ENCODE measurements at regions not wholly inside any gene's neighbourhood (a gene's known extent, or its start where the extent isn't known, plus 50 kb on each side); places are given as distances from the start of the nearest gene placed in this dataset.
"Not testable (repeated sequence)": the region's sequence is repeated elsewhere in the genome, so short reads cannot be mapped to it uniquely, and the experiment has no call there.

DNA sequence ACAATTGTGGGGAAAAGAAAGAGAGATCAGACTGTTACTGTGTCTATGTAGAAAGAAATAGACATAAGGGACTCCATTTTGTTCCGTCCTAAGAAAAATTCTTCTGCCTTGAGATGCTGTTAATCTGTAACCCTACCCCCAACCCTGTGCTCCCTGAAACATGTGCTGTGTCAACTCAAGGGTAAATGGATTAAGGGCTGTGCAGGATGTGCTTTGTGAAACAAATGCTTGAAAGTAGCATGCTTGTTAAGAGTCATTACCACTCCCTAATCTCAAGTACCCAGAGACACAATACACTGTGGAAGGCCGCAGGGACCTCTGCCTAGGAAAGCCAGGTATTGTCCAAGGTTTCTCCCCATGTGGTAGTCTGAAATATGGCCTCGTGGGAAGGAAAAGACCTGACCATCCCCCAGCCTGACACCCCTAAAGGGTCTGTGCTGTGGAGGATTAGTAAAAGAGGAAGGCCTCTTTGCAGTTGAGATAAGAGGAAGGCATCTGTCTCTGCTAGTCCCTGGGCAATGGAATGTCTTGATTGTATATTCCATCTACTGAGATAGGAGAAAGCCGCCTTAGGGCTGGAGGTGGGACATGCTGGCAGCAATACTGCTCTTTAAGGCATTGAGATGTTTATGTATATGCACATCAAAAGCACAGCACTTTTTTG lies 695.9 kb upstream of the ADGRL4 start:
- ATAC-seq; intact Hi-C loops (cut with micrococcal nuclease); DNase-seq: not testable (repeated sequence)

DNA sequence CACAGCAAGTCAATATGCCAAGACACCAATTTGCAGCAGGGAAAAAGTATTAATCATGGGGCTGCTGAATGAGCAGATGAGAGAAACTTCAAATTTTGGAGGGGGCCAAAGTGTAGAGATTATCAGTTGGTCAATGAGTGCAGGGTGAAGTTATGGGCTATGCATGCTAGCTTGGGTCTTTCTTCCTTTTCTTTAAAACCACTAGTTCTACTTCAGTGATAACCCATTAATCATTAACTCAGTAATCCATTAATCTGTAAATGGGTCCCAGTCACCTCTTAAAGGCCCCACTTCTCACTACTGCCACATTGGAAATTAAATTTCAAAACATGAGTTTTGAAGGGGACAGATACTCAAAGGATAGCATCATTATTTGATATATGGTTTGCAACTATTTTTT lies 688.6 kb upstream of the ADGRL4 start:
- intact Hi-C loops (cut with micrococcal nuclease) = no loop called here
- DNase-seq (no peak), ATAC-seq (no peak)

DNA sequence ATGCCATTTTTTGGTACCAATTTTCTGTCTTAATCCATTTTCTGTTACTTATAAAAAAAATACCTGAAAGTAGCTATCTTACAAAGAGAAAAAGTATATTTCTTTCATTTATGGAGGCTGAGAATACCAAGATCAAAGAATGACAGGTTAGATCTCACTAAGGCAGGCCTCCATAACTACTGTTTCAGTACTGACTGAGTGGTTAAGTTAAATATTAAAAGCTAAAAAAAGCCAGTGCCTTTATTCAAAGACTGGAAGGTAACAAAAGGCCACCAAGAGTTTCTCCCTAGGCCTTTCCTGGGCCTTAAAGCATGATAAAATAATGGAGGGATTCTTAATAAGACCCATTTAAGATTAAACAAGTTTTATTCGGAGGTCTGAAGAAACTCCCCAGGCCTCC lies 687.7 kb upstream of the ADGRL4 start:
- DNase-seq = no peak
- intact Hi-C loops (cut with micrococcal nuclease) = no loop called here
- no peak for ATAC-seq

GRCh38 chr1:79693441-79694114 lies 687.0 kb upstream of the ADGRL4 start:
- ATAC-seq (no peak), DNase-seq (no peak)
- intact Hi-C loops (cut with micrococcal nuclease) = no loop called here

DNA sequence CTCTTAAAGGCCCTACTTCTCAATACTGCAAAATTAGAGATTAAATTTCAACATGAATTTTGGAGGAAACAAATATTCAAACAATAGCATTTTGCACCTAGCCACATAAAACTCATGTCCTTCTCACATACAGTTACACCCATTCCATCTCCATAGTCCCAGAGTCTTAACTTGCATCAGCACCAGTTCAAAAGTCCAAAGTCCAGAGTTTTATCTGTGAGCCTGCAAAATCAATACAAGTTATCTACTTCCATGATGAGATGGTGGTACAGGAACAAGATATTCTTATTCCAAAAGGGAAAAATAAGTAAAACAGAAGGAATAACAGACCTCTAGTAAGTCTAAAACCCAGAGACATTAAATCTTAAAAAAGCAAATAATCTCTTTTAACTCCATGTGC lies 686.0 kb upstream of the ADGRL4 start:
- DNase-seq = no peak
- ATAC-seq = no peak
- intact Hi-C loops (cut with micrococcal nuclease) = no loop called here

DNA sequence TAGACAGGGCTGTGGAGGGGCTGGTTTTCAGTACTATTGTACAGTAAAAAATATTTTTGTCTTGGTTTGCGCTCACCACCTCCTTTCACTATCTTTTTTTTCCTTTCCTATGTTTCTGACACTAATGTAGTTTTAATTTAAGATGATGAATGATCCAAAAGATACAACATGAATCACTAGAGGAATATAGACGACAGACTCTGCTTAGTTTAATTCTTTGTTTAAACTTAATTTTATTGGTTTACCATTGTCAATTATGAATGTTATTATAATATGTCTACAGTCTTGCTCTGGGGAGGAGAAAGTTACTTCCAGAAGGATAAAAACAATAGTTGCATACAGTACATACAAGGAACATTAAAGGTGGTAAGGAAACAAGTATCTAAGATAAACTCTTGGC lies 682.4 kb upstream of the ADGRL4 start:
- DNase-seq = no peak
- no peak for ATAC-seq
- intact Hi-C loops (cut with micrococcal nuclease) = no loop called here

DNA sequence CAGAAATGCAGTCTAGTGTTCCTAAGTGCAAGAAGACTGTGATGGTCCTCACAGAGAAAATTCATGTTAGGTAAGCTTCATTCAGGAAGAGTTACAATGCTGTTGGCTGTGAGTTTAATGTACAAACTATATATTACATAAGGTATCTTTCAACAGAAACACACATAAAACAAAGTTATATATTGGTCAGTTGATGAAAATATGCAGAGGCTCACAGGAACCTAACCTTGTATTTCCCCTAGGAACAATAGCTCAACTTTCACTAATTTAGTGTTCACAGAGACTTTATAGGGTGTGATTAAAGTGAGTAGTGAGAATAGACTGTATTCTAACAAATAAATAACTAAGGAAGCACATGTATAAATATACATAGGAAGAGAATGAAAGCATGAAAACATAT lies 676.9 kb upstream of the ADGRL4 start:
- DNase-seq (no peak), ATAC-seq (no peak)
- intact Hi-C loops (cut with micrococcal nuclease) = no loop called here

GRCh38 chr1:79682478-79682877 lies 675.9 kb upstream of the ADGRL4 start:
- intact Hi-C loops (cut with micrococcal nuclease) = no loop called here
- DNase-seq (no peak), ATAC-seq (no peak)

DNA sequence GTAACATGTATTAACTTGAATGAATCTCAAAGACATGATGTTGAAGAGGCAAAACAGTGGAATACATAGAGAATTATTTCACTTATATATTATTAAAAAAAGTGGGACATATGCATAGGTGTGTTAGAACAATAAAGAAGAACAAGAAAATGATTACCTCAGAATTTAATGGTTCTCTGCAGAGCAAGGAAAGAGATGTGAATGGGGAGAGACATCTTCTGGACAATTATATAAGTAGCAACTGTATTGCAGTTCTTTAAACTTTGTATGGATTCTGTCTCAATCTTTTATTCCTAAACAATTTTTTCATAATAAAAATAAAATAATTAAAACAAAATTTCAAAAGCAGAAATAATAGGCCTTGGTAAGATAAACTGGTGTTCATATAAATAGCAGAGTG lies 674.9 kb upstream of the ADGRL4 start:
- DNase-seq = no peak
- intact Hi-C loops (cut with micrococcal nuclease) = no loop called here
- ATAC-seq = no peak

GRCh38 chr1:79679916-79680315 lies 673.4 kb upstream of the ADGRL4 start:
- ATAC-seq = no peak
- intact Hi-C loops (cut with micrococcal nuclease) = no loop called here

DNA sequence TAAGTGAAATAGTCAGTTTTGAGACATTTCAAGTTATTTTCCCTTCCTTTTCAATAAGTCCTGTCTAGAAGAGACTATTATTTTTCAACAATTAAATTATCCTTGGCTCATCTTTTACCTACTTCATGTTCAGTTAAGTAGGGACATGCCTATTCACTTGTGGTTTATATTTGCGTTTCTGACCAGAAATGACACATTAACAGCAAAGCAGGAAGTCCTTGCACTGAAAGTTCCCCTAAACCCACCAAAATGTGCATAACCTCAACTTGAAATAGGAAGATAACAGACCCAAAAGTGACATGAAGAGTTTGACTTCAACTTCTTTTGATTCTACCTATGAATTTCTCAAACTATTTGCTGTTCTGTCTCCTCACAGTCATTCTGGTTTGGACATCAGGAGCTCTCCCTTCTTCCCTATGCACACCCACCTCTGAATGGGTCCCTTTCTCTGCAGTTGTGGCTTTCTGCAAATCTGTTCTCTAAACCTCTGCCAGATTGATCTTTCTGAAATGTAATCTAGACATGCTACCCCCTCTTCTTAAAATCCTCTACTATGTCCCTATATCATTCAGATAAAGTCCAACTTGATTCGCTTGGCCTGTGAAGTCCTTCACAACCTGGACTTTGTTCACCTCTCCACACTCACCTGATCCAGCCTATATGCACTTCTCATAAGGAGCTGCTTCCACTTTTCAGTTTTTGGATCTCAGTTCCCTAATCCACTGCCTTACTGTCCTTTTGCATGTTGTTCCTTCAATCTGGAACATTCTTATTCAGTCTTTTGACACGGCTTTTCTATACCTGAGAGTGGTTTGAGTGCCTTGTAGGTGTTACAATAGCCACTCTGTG lies 661.5 kb upstream of the ADGRL4 start:
- intact Hi-C loops (cut with micrococcal nuclease) = no loop called here

More at GRCh38 chr1:79679916-79680315, 673.4 kb upstream of the ADGRL4 start:
- no peak for DNase-seq

GRCh38 chr1:79667166-79667565 lies 660.6 kb upstream of the ADGRL4 start:
- ATAC-seq (no peak), DNase-seq (no peak)
- intact Hi-C loops (cut with micrococcal nuclease) = no loop called here

More for the DNA sequence above, 661.5 kb upstream of the ADGRL4 start:
- DNase-seq = no peak
- no peak for ATAC-seq

DNA sequence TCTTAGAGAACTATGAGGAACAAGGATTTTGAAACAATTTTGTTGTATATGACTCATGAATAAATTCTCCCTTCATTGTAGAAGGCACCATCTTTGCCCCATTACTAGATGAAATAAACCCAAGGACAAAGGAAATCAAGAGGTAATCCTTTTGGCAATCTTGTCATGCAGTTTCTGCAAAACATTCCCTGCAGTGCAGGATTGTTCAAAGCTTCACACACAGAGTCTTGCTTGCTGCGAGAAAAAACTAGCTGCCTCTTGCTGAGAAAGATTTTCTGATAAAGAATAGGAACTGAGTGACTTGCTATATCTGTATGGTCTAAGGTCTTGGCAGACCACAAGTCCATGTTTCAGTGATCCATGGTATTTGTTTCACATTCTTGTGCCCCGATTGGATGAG lies 657.4 kb upstream of the ADGRL4 start:
- DNase-seq (no peak), ATAC-seq (no peak)
- intact Hi-C loops (cut with micrococcal nuclease) = no loop called here

GRCh38 chr1:79662596-79662995 lies 656.1 kb upstream of the ADGRL4 start:
- ATAC-seq (no peak), DNase-seq (no peak)
- intact Hi-C loops (cut with micrococcal nuclease) = no loop called here

GRCh38 chr1:79660129-79660528 lies 653.6 kb upstream of the ADGRL4 start:
- ATAC-seq (no peak), DNase-seq (no peak)
- intact Hi-C loops (cut with micrococcal nuclease) = no loop called here

DNA sequence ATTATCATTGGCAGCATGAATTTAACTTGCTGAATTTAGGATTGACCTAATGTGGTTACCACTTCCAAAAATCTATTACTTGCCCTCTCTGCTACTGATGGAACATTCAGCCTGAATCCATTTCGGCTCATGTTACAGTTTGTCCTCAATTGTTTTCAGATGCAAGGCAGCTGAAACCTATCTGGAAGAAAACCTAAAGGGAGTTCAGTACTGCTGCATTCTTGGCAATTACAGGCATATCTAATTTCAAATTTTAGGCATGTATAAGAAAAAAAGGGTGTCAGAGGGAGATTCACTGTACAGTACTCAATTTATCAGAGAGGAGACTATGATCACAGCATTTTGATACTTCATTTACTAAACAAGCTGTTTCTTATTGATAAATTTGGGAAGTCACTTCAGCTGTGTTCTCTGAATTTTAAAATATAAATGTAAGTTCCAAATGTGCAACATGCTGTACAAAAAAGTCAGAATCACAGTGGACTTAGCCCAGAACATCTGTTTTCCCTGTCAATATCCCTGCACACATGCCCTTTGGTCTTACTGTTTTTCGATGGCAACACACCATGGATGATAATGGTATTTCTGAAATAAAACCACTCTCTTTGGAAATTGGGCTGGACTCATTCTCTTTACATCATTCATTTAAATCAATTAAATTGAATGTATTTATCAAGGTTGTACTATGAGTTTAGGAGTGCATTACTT lies 651.6 kb upstream of the ADGRL4 start:
- ATAC-seq = no peak
- no peak for DNase-seq
- intact Hi-C loops (cut with micrococcal nuclease) = no loop called here

- intact Hi-C loops (cut with micrococcal nuclease) = no loop called here
- DNase-seq = no peak
- no peak for ATAC-seq
Observed at GRCh38 chr1:79655876-79656275, 649.3 kb upstream of the ADGRL4 start.

GRCh38 chr1:79652426-79652825 lies 645.9 kb upstream of the ADGRL4 start:
- intact Hi-C loops (cut with micrococcal nuclease) = no loop called here
- ATAC-seq (no peak), DNase-seq (no peak)

- intact Hi-C loops (cut with micrococcal nuclease) = no loop called here
- DNase-seq (no peak), ATAC-seq (no peak)
Observed at GRCh38 chr1:79648126-79648525, 641.6 kb upstream of the ADGRL4 start.

GRCh38 chr1:79646880-79647279 lies 640.4 kb upstream of the ADGRL4 start:
- intact Hi-C loops (cut with micrococcal nuclease) = no loop called here
- DNase-seq (no peak), ATAC-seq (no peak)

Measured in left ventricle myocardium superior (tissue), 1 donor.